ENCODE measurements at regions not wholly inside any gene's neighbourhood (a gene's known extent, or its start where the extent isn't known, plus 50 kb on each side); places are given as distances from the start of the nearest gene placed in this dataset.

DNA sequence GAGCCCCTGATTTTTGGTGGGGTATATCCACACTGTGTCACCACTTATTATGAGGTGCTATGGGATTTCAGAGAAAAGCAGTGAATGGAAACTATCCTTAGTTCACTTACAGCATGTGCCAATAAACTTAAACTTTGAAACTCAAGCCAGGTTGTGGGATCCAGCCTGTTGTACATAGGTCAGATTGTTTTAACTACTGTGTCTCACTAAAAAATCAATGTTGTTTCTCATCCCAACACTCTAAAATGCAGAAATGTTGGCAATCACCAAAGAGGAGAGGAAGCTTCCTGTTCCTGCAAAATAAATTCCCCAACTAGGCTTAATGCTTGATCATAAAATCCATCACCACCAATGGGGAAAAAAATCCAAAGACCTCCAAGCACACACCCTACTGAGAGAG lies 173.7 kb upstream of the ONECUT1 start:
- H3K4me3 Mint-ChIP-seq (ENCODE audit: unreplicated experiment): no peak overlapping the region
- no peak for DNase-seq (ENCODE audit: low spot score)
- H3K36me3 Mint-ChIP-seq (ENCODE audit: low read depth, unreplicated experiment): no peaks in the 10 kb centered on the region
- H3K27ac Mint-ChIP-seq (ENCODE audit: unreplicated experiment): no peak overlapping the region
- peaks cover 1% of the 10 kb centered on the region for H3K27me3 Mint-ChIP-seq (ENCODE audit: unreplicated experiment)
- H3K4me1 Mint-ChIP-seq (ENCODE audit: unreplicated experiment): no peaks in the 10 kb centered on the region
- no peaks in the 10 kb centered on the region for H3K9me3 Mint-ChIP-seq (ENCODE audit: unreplicated experiment)
- TF ChIP-seq, protein P1, sequence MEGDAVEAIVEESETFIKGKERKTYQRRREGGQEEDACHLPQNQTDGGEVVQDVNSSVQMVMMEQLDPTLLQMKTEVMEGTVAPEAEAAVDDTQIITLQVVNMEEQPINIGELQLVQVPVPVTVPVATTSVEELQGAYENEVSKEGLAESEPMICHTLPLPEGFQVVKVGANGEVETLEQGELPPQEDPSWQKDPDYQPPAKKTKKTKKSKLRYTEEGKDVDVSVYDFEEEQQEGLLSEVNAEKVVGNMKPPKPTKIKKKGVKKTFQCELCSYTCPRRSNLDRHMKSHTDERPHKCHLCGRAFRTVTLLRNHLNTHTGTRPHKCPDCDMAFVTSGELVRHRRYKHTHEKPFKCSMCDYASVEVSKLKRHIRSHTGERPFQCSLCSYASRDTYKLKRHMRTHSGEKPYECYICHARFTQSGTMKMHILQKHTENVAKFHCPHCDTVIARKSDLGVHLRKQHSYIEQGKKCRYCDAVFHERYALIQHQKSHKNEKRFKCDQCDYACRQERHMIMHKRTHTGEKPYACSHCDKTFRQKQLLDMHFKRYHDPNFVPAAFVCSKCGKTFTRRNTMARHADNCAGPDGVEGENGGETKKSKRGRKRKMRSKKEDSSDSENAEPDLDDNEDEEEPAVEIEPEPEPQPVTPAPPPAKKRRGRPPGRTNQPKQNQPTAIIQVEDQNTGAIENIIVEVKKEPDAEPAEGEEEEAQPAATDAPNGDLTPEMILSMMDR (IDR thresholded peaks at IDR 0.05; ENCODE audit: unreplicated experiment): no peak

DNA sequence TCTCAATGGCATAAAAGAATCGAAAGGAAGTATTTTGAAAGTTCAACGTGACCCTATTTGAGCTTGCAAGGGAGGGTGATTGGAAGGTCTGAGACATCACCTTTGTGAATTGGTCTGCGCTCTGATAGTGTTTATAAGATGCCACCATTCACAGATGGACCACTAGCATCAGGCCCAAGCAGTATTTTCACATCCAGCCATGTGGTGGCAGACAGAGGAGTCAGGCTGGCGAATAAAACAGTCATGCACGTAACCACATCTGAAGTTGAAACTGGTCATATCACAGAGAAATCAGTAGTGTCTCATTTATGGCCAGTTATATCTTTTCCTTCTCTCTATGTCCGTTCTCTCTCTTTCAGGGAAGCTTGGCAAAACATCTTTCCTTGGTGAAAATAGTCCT lies 170.1 kb upstream of the ONECUT1 start:
- H3K27me3 Mint-ChIP-seq (ENCODE audit: unreplicated experiment): peaks cover 1% of the 10 kb centered on the region
- H3K27ac Mint-ChIP-seq (ENCODE audit: unreplicated experiment): no peak overlapping the region
- no peak for DNase-seq (ENCODE audit: low spot score)
- no peaks in the 10 kb centered on the region for H3K9me3 Mint-ChIP-seq (ENCODE audit: unreplicated experiment)
- no peaks in the 10 kb centered on the region for H3K4me1 Mint-ChIP-seq (ENCODE audit: unreplicated experiment)
- H3K4me3 Mint-ChIP-seq (ENCODE audit: unreplicated experiment): no peak overlapping the region
- no peaks in the 10 kb centered on the region for H3K36me3 Mint-ChIP-seq (ENCODE audit: low read depth, unreplicated experiment)
- TF ChIP-seq, protein P1 (IDR thresholded peaks at IDR 0.05; ENCODE audit: unreplicated experiment): no peak

DNA sequence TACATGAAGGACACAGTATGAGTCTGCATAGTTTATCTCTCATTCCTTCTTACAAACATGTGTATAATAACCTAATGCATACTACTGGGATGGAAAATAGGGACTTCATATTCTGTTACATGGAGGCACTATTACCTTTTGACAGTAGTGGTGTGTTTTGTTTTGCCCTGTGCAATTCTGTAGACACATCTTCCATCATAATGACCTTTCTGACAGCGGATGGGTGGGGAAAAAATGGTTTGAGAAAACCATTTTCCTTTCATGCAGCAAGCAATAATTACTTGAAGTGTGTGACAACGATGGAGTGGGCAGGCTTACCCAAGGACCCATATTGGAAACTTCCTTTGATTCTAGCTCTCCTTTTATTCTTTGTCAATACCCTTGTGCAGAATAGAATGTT lies 153.6 kb upstream of the ONECUT1 start:
- no peaks in the 10 kb centered on the region for H3K36me3 Mint-ChIP-seq (ENCODE audit: low read depth, unreplicated experiment)
- H3K4me1 Mint-ChIP-seq (ENCODE audit: unreplicated experiment): peaks cover 2% of the 10 kb centered on the region
- no peak overlapping the region for H3K27ac Mint-ChIP-seq (ENCODE audit: unreplicated experiment)
- no peak for DNase-seq (ENCODE audit: low spot score)
- H3K9me3 Mint-ChIP-seq (ENCODE audit: unreplicated experiment): no peaks in the 10 kb centered on the region
- TF ChIP-seq, protein P1 (IDR thresholded peaks at IDR 0.05; ENCODE audit: unreplicated experiment): no peak
- no peak overlapping the region for H3K4me3 Mint-ChIP-seq (ENCODE audit: unreplicated experiment)
- H3K27me3 Mint-ChIP-seq (ENCODE audit: unreplicated experiment): no peaks in the 10 kb centered on the region

DNA sequence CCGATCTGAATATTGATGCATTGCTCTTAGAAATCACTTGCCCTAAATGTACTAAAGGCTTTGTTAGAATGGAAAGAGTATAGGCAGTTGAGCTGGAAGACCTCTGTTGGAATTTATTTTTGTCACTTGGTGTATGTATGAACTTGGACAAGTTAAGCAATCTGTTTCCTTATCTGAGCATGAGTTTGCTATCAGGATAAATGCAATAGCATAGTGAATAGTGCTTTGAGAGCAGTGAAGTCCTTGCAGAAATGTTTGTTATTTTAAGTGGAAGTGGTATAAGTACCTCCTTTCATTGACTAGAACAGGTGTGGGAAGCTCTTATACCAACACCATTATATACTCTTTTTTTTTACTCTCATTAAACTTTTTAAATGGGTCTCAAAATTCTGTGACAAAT lies 146.4 kb upstream of the ONECUT1 start:
- H3K27me3 Mint-ChIP-seq (ENCODE audit: unreplicated experiment): no peaks in the 10 kb centered on the region
- no peaks in the 10 kb centered on the region for H3K4me1 Mint-ChIP-seq (ENCODE audit: unreplicated experiment)
- no peak overlapping the region for H3K4me3 Mint-ChIP-seq (ENCODE audit: unreplicated experiment)
- TF ChIP-seq, protein P1 (IDR thresholded peaks at IDR 0.05; ENCODE audit: unreplicated experiment): no peak
- no peak for DNase-seq (ENCODE audit: low spot score)
- H3K36me3 Mint-ChIP-seq (ENCODE audit: low read depth, unreplicated experiment): no peaks in the 10 kb centered on the region
- no peak overlapping the region for H3K27ac Mint-ChIP-seq (ENCODE audit: unreplicated experiment)
- no peaks in the 10 kb centered on the region for H3K9me3 Mint-ChIP-seq (ENCODE audit: unreplicated experiment)

DNA sequence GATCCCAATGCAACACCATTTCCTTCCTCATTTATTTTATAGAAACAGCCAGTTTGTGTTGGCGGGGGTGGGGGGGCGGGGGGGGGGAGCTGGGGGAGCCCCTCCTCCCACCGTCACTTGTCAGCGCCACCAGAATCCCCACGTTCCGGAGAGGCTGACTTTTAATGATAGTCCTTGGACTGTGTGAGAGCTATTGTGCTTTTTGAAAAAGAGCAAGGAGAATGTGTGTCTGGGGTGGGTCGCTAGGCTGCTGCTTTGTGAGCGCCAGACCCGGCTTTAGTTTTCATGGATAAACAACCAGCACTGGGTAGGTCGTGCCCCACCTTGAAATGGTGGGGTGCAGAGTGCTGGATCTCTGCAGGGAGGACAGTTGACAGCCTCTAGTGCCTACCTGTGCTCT lies 135.0 kb upstream of the ONECUT1 start:
- no peaks in the 10 kb centered on the region for H3K27me3 Mint-ChIP-seq (ENCODE audit: unreplicated experiment)
- no peak for DNase-seq (ENCODE audit: low spot score)
- H3K4me1 Mint-ChIP-seq (ENCODE audit: unreplicated experiment): no peaks in the 10 kb centered on the region

More for the DNA sequence above, 135.0 kb upstream of the ONECUT1 start:
- TF ChIP-seq, protein P1 (IDR thresholded peaks at IDR 0.05; ENCODE audit: unreplicated experiment): no peak
- Mint-ChIP-seq H3K27ac (ENCODE audit: unreplicated experiment) (no peak overlapping the region), H3K9me3 (ENCODE audit: unreplicated experiment) (no peaks in the 10 kb centered on the region), H3K36me3 (ENCODE audit: low read depth, unreplicated experiment) (no peaks in the 10 kb centered on the region), H3K4me3 (ENCODE audit: unreplicated experiment) (no peak overlapping the region)

Measured in endothelial cell (in vitro differentiated cells).